ENCODE measurements at regions not wholly inside any gene's neighbourhood (a gene's known extent, or its start where the extent isn't known, plus 50 kb on each side); places are given as distances from the start of the nearest gene placed in this dataset.

- Histone ChIP-seq H3K9me3 (ENCODE audit: low read depth, low read length, poor library complexity, severe bottlenecking) (no peaks in the 10 kb centered on the region), H3K36me3 (ENCODE audit: insufficient read depth, low read length, poor library complexity, severe bottlenecking) (no peaks in the 10 kb centered on the region), H3K27me3 (replicated peaks; ENCODE audit: insufficient read depth, low read depth, low read length, poor library complexity) (no peaks in the 10 kb centered on the region), H3K4me1 (ENCODE audit: insufficient read depth, low read length, poor library complexity, severe bottlenecking) (peaks cover 35% of the 10 kb centered on the region), H3K4me3 (ENCODE audit: low read depth, low read length, poor library complexity, severe bottlenecking) (no peak overlapping the region), H3K27ac (ENCODE audit: low read depth, low read length, poor library complexity, severe bottlenecking) (no peak overlapping the region)
- peak; percentile 85 for DNase-seq (ENCODE audit: low spot score)
- TF ChIP-seq, protein P1, sequence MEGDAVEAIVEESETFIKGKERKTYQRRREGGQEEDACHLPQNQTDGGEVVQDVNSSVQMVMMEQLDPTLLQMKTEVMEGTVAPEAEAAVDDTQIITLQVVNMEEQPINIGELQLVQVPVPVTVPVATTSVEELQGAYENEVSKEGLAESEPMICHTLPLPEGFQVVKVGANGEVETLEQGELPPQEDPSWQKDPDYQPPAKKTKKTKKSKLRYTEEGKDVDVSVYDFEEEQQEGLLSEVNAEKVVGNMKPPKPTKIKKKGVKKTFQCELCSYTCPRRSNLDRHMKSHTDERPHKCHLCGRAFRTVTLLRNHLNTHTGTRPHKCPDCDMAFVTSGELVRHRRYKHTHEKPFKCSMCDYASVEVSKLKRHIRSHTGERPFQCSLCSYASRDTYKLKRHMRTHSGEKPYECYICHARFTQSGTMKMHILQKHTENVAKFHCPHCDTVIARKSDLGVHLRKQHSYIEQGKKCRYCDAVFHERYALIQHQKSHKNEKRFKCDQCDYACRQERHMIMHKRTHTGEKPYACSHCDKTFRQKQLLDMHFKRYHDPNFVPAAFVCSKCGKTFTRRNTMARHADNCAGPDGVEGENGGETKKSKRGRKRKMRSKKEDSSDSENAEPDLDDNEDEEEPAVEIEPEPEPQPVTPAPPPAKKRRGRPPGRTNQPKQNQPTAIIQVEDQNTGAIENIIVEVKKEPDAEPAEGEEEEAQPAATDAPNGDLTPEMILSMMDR (conservative IDR thresholded peaks at IDR 0.05; ENCODE audit: low read depth, low read length): no peak
- TF ChIP-seq EZH2 (IDR thresholded peaks at IDR 0.05; ENCODE audit: borderline replicate concordance, low read depth, low read length, poor library complexity, severe bottlenecking): no peak
- no TSS peak for BruUV-seq (replicated peaks)
- intact Hi-C loops (cut with micrococcal nuclease; ENCODE audit: unreplicated experiment): no loop called here
- ChIA-PET CTCF (interaction anchor here (0.5 kb wide), 1 partner anchor 88 kb away, joined by 3 read pairs; no protein-coding TSS in a partner anchor), POLR2A (ENCODE audit: low non-redundant PET) (no interaction called here)
These were observed 229.4 kb downstream of the NDFIP2 start for GRCh38 chr13:79710376-79710775.

- POLR2A ChIA-PET (ENCODE audit: low non-redundant PET): no interaction called here
- intact Hi-C loops (cut with micrococcal nuclease; ENCODE audit: unreplicated experiment): no loop called here
- CTCF ChIA-PET: no interaction called here
- Histone ChIP-seq H3K4me3 (ENCODE audit: low read depth, low read length, poor library complexity, severe bottlenecking) (no peak overlapping the region), H3K27me3 (replicated peaks; ENCODE audit: insufficient read depth, low read depth, low read length, poor library complexity) (no peaks in the 10 kb centered on the region), H3K4me1 (ENCODE audit: insufficient read depth, low read length, poor library complexity, severe bottlenecking) (peaks cover 35% of the 10 kb centered on the region), H3K27ac (ENCODE audit: low read depth, low read length, poor library complexity, severe bottlenecking) (peak overlapping the region; percentile 1), H3K9me3 (ENCODE audit: low read depth, low read length, poor library complexity, severe bottlenecking) (no peaks in the 10 kb centered on the region), H3K36me3 (ENCODE audit: insufficient read depth, low read length, poor library complexity, severe bottlenecking) (no peaks in the 10 kb centered on the region)
- BruUV-seq (replicated peaks): no TSS peak
- DNase-seq (ENCODE audit: low spot score): peak; percentile 34
- TF ChIP-seq, protein P1 (conservative IDR thresholded peaks at IDR 0.05; ENCODE audit: low read depth, low read length): no peak
- no peak for TF ChIP-seq EZH2 (IDR thresholded peaks at IDR 0.05; ENCODE audit: borderline replicate concordance, low read depth, low read length, poor library complexity, severe bottlenecking)
These were observed 228.5 kb downstream of the NDFIP2 start for GRCh38 chr13:79709471-79709870.

GRCh38 chr13:79703772-79704171 is 222.8 kb downstream of the NDFIP2 start:
- POLR2A ChIA-PET (ENCODE audit: low non-redundant PET): no interaction called here
- Histone ChIP-seq H3K27me3 (replicated peaks; ENCODE audit: insufficient read depth, low read depth, low read length, poor library complexity) (no peaks in the 10 kb centered on the region), H3K36me3 (ENCODE audit: insufficient read depth, low read length, poor library complexity, severe bottlenecking) (no peaks in the 10 kb centered on the region), H3K4me1 (ENCODE audit: insufficient read depth, low read length, poor library complexity, severe bottlenecking) (peaks cover 12% of the 10 kb centered on the region), H3K9me3 (ENCODE audit: low read depth, low read length, poor library complexity, severe bottlenecking) (no peaks in the 10 kb centered on the region), H3K27ac (ENCODE audit: low read depth, low read length, poor library complexity, severe bottlenecking) (no peak overlapping the region), H3K4me3 (ENCODE audit: low read depth, low read length, poor library complexity, severe bottlenecking) (no peak overlapping the region)
- TF ChIP-seq, protein P1 (conservative IDR thresholded peaks at IDR 0.05; ENCODE audit: low read depth, low read length): no peak
- TF ChIP-seq EZH2 (IDR thresholded peaks at IDR 0.05; ENCODE audit: borderline replicate concordance, low read depth, low read length, poor library complexity, severe bottlenecking): no peak
- intact Hi-C loops (cut with micrococcal nuclease; ENCODE audit: unreplicated experiment): no loop called here
- DNase-seq (ENCODE audit: low spot score): no peak
- CTCF ChIA-PET: no interaction called here
- BruUV-seq (replicated peaks): no TSS peak
